Endothelial cell (in vitro differentiated cells): ENCODE measurements at regions not wholly inside any gene's neighbourhood (a gene's known extent, or its start where the extent isn't known, plus 50 kb on each side); places are given as distances from the start of the nearest gene placed in this dataset.

Experiments
- DNase-seq: peaks from one replicate; pipeline ENCODE4 v3.0.0; 2021; ENCODE audit warnings: low spot score
- H3K27ac Mint-ChIP-seq: one replicate; pipeline ENCODE4 v1.8.0; 2021; ENCODE audit warnings: mixed read lengths, inconsistent platforms; ENCODE audit not compliant: unreplicated experiment
- H3K27me3 Mint-ChIP-seq: one replicate; pipeline ENCODE4 v1.8.0; 2021; ENCODE audit warnings: mild to moderate bottlenecking, moderate library complexity, mixed read lengths, inconsistent platforms; ENCODE audit not compliant: unreplicated experiment
- H3K36me3 Mint-ChIP-seq: one replicate; pipeline ENCODE4 v1.8.0; 2021; ENCODE audit warnings: mild to moderate bottlenecking, low read depth, mixed read lengths, inconsistent platforms; ENCODE audit not compliant: unreplicated experiment
- H3K4me1 Mint-ChIP-seq: one replicate; pipeline ENCODE4 v1.8.0; 2021; ENCODE audit warnings: mild to moderate bottlenecking, mixed read lengths, inconsistent platforms; ENCODE audit not compliant: unreplicated experiment
- H3K4me3 Mint-ChIP-seq: one replicate; pipeline ENCODE4 v1.8.0; 2021; ENCODE audit warnings: mild to moderate bottlenecking, mixed read lengths, inconsistent platforms; ENCODE audit not compliant: unreplicated experiment
- H3K9me3 Mint-ChIP-seq: one replicate; pipeline ENCODE4 v1.8.0; 2021; ENCODE audit warnings: mixed read lengths, inconsistent platforms; ENCODE audit not compliant: unreplicated experiment
- TF ChIP-seq, protein P1 (sequence below): fragments of 200-600 bp; sonication (generic); IDR thresholded peaks from one replicate; pipeline ENCODE4 v1.5.0; 2021; ENCODE audit warnings: antibody characterized with exemption; ENCODE audit not compliant: unreplicated experiment

DNA sequence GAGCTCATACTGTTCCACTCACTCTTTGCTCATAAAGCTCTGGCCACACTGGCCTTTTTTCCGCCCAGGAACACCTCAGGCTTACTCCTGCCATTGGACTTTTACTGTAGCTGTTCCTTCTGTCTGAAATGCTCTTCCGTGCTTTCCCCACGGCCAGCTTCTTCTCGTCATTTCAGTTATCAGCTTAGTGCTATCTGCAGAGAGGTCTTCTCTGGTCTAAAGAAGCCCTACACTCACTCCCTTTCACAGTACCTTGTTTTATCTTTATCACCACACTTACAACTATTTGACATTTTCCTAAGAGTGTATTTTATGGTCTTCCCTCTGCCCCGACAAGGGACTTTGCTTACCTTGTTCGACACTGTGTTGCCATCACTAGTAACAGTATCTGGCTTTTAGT is 388.1 kb upstream of the SPRED2 start:
- H3K27me3 Mint-ChIP-seq: no peaks in the 10 kb centered on the region
- H3K4me1 Mint-ChIP-seq: peaks cover 3% of the 10 kb centered on the region
- no peak overlapping the region for H3K4me3 Mint-ChIP-seq
- TF ChIP-seq, protein P1, sequence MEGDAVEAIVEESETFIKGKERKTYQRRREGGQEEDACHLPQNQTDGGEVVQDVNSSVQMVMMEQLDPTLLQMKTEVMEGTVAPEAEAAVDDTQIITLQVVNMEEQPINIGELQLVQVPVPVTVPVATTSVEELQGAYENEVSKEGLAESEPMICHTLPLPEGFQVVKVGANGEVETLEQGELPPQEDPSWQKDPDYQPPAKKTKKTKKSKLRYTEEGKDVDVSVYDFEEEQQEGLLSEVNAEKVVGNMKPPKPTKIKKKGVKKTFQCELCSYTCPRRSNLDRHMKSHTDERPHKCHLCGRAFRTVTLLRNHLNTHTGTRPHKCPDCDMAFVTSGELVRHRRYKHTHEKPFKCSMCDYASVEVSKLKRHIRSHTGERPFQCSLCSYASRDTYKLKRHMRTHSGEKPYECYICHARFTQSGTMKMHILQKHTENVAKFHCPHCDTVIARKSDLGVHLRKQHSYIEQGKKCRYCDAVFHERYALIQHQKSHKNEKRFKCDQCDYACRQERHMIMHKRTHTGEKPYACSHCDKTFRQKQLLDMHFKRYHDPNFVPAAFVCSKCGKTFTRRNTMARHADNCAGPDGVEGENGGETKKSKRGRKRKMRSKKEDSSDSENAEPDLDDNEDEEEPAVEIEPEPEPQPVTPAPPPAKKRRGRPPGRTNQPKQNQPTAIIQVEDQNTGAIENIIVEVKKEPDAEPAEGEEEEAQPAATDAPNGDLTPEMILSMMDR: no peak
- DNase-seq: no peak
- H3K9me3 Mint-ChIP-seq: no peaks in the 10 kb centered on the region
- peaks cover 4% of the 10 kb centered on the region for H3K36me3 Mint-ChIP-seq
- H3K27ac Mint-ChIP-seq: no peak overlapping the region

DNA sequence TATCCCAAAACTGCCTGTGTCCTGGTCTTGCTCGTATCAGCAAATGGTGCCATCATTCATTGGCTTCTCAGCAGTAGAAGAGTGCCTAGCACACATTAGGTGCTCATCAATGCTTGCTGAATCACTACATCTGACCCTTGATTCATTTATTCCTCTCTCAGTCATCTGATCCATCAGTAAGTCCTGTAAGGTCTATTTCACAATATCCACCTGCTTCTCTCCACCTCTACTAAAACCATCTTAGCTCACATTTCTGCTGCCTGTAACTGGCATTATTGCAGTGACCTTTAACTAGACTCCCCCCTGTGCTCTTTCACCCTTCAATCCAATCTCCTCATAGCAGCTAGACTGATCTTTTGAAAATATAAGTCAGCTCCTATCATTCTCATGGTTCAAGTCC is 387.6 kb upstream of the SPRED2 start:
- Mint-ChIP-seq H3K4me3 (no peak overlapping the region), H3K27ac (no peak overlapping the region), H3K4me1 (peaks cover 3% of the 10 kb centered on the region), H3K27me3 (no peaks in the 10 kb centered on the region), H3K9me3 (no peaks in the 10 kb centered on the region), H3K36me3 (peaks cover 4% of the 10 kb centered on the region)
- no peak for DNase-seq
- TF ChIP-seq, protein P1: no peak

DNA sequence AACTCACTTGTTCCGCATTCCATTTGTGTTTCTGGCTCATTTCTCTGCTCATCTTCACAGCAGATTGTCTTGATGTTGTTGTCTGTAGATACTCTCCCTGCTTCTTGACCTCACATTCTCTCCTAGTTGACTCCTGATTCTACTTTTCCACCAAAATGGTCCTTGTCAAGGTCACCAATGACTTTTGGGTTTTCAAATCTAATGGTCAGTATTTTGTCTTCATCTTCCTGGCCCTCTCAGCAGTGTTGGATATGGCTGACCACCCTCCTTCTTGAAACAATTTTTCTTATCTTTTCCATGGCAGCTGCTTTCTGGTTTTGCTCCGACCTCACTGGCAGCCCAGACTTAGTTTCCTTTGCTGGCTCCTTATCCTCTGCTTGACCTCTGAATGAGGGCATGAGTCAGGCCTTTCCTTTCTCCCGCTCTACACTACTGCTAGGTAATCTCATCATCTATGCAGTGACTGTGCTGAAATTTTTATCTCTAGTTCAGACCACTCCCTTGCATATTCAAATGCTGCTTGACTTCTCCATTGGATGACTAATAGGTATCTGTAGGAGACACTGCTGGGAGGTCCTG is 386.6 kb upstream of the SPRED2 start:
- no peak for DNase-seq
- Mint-ChIP-seq H3K27me3 (no peaks in the 10 kb centered on the region), H3K27ac (no peak overlapping the region), H3K9me3 (no peaks in the 10 kb centered on the region), H3K4me1 (peaks cover 3% of the 10 kb centered on the region), H3K4me3 (no peak overlapping the region), H3K36me3 (peaks cover 4% of the 10 kb centered on the region)
- TF ChIP-seq, protein P1: no peak

DNA sequence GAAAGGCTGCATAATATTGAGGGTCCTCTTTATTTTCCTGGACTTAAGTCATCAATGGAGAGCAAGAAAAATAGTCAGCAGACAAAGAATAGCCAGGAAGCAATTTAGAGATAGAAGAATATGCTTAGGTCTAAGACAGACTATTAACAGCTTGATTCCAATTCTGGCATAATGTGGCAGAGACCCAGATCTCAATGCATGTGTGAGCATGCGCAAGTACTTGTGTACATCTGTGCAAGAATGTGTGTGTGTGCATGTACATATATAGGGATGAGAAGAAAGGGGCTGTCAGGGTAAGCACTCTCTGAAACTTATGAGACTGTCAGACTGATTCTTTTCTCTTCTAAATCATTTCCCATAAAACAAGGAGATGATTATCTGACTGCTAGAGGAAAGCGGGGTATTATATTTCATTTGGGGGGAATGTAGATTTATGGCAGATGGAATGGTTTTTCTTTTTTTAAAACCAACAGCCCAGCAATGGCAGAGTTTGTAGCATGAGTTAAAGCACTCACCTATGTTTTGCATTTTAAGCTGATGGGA is 381.3 kb upstream of the SPRED2 start:
- no peak overlapping the region for H3K4me3 Mint-ChIP-seq
- H3K27me3 Mint-ChIP-seq: no peaks in the 10 kb centered on the region
- H3K36me3 Mint-ChIP-seq: no peaks in the 10 kb centered on the region
- H3K4me1 Mint-ChIP-seq: no peaks in the 10 kb centered on the region
- DNase-seq: no peak
- H3K27ac Mint-ChIP-seq: no peak overlapping the region
- TF ChIP-seq, protein P1: no peak
- no peaks in the 10 kb centered on the region for H3K9me3 Mint-ChIP-seq

DNA sequence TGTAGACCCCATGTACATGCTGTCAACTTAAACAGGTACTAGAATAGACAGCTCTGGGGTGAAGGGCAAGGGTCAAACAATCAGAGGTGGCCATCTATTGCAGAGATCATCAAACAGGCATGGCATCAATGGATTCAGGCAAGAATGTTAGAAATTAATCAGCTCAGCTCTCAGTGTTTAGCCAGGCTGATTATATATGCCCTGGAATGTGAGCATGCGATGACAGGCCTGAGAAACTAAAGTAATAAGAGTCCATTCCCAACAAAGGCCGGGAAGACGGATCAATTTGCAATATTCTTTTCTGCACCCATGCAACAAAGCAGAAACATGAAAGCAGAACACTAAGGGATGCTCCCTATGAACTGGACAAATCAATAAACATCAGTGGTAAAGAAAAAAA is 380.5 kb upstream of the SPRED2 start:
- H3K36me3 Mint-ChIP-seq: no peaks in the 10 kb centered on the region
- no peak overlapping the region for H3K27ac Mint-ChIP-seq
- no peak overlapping the region for H3K4me3 Mint-ChIP-seq
- no peaks in the 10 kb centered on the region for H3K9me3 Mint-ChIP-seq
- no peaks in the 10 kb centered on the region for H3K4me1 Mint-ChIP-seq
- DNase-seq: no peak
- TF ChIP-seq, protein P1: no peak
- no peaks in the 10 kb centered on the region for H3K27me3 Mint-ChIP-seq
